ENCODE measurements at regions not wholly inside any gene's neighbourhood (a gene's known extent, or its start where the extent isn't known, plus 50 kb on each side); places are given as distances from the start of the nearest gene placed in this dataset.

DNA sequence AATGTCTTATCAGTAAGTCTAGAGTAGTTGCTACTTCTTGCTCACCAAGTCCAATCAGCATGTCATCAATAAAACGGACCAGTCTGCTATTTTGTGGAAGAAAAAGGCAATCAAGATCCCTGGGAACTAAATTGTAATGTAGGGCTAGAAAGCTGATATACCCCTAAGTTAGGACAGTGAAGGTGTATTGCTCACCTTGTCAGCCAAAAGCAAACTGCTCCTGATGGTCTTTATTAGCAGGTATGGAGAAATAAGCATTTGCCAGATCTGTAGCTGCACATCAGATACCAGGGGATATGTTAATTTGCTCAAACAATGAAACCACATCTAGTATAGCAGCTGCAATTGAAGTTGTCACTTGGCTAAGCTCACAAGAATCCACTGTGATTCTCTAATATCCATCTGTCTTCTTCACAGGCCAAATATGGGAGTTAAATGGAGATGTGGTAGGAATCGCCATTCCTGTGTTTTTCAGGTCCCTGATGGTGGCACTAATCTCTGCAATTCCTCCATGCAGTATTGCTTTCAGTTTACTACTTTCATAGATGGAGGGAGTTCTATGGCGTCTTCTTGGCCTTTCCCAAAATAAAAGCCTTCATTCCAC, 75.0 kb downstream of the TMEM237 start:
- Histone ChIP-seq H3K9ac (ENCODE audit: insufficient read depth, low read depth, low read length) (no peak overlapping the region), H3K27ac (ENCODE audit: extremely low read length, insufficient read depth, low read length) (no peak overlapping the region), H4K20me1 (ENCODE audit: insufficient read depth, low read length) (no peaks in the 10 kb centered on the region), H3K4me1 (ENCODE audit: insufficient read depth, low read length) (no peaks in the 10 kb centered on the region), H2AFZ (ENCODE audit: low read length) (no peak overlapping the region), H3K79me2 (ENCODE audit: insufficient read depth, low read length) (no peaks in the 10 kb centered on the region), H3K36me3 (replicated peaks in 1 of 2; ENCODE audit: control insufficient read depth in 1 of 2, insufficient read depth in 2 of 2, low read length in 2 of 2) (no peaks in the 10 kb centered on the region), H3K27me3 (ENCODE audit: control insufficient read depth in 1 of 2, insufficient read depth in 2 of 2, low read length in 2 of 2) (no peaks in the 10 kb centered on the region), H3K4me2 (ENCODE audit: low read depth, low read length) (no peak overlapping the region), H3K4me3 (replicated peaks in 1 of 3; ENCODE audit: insufficient read depth in 1 of 3, low read depth in 2 of 3, low read length in 3 of 3) (no peak overlapping the region), H3K9me3 (ENCODE audit: low read length) (no peaks in the 10 kb centered on the region)
- TF ChIP-seq NR2C2 (CRISPR knock-in tag; IDR thresholded peaks at IDR 0.05; ENCODE audit: borderline replicate concordance) = no peak
- TF ChIP-seq, protein P1, sequence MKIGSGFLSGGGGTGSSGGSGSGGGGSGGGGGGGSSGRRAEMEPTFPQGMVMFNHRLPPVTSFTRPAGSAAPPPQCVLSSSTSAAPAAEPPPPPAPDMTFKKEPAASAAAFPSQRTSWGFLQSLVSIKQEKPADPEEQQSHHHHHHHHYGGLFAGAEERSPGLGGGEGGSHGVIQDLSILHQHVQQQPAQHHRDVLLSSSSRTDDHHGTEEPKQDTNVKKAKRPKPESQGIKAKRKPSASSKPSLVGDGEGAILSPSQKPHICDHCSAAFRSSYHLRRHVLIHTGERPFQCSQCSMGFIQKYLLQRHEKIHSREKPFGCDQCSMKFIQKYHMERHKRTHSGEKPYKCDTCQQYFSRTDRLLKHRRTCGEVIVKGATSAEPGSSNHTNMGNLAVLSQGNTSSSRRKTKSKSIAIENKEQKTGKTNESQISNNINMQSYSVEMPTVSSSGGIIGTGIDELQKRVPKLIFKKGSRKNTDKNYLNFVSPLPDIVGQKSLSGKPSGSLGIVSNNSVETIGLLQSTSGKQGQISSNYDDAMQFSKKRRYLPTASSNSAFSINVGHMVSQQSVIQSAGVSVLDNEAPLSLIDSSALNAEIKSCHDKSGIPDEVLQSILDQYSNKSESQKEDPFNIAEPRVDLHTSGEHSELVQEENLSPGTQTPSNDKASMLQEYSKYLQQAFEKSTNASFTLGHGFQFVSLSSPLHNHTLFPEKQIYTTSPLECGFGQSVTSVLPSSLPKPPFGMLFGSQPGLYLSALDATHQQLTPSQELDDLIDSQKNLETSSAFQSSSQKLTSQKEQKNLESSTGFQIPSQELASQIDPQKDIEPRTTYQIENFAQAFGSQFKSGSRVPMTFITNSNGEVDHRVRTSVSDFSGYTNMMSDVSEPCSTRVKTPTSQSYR (CRISPR knock-in tag; IDR thresholded peaks at IDR 0.05; ENCODE audit: borderline replicate concordance) = no peak
- TF ChIP-seq ZNF841 (CRISPR knock-in tag; IDR thresholded peaks at IDR 0.05; ENCODE audit: borderline replicate concordance) = no peak
- no peak for TF ChIP-seq CENPT (CRISPR knock-in tag; IDR thresholded peaks at IDR 0.05; ENCODE audit: low read depth)
- no peak for TF ChIP-seq ZNF83 (CRISPR knock-in tag; IDR thresholded peaks at IDR 0.05; ENCODE audit: borderline replicate concordance)
- TF ChIP-seq SRSF4 (IDR thresholded peaks at IDR 0.05; ENCODE audit: low read depth, low read length, poor library complexity, severe bottlenecking) = no peak
- no peak for TF ChIP-seq HNF4G (IDR thresholded peaks at IDR 0.05; ENCODE audit: borderline replicate concordance, low read depth, low read length)
- TF ChIP-seq HNF4G (CRISPR knock-in tag; IDR thresholded peaks at IDR 0.05; ENCODE audit: borderline replicate concordance, low read depth) = no peak
- no peak for TF ChIP-seq MAF1 (CRISPR knock-in tag; IDR thresholded peaks at IDR 0.05; ENCODE audit: borderline replicate concordance)
- no peak for DNase-seq (ENCODE audit: low spot score)
- POLR2A ChIA-PET = no interaction called here
- in situ Hi-C loops (cut with HindIII; ENCODE audit: extremely low pct_ligation_motif_present, low pct_unique_long_range_greater_than_20kb) (no loop called here), intact Hi-C loops (cut with micrococcal nuclease; ENCODE audit: unreplicated experiment) (no loop called here)
- ATAC-seq = no peak
- WGBS (ENCODE audit: low lambda C conversion rate) = 15% methylated on average over 3 of the region's 3 CpGs
- no peak for FAIRE-seq
- no TSS peak for BruUV-seq (replicated peaks)
- CTCF ChIA-PET (ENCODE audit: low intra/inter-chr PET ratio, low total read pairs) = no interaction called here

Measured in HepG2 (cell line).